Kidney (tissue), 13 donors: ENCODE measurements at regions not wholly inside any gene's neighbourhood (a gene's known extent, or its start where the extent isn't known, plus 50 kb on each side); places are given as distances from the start of the nearest gene placed in this dataset.

ENCODE experiments used
- DNase-seq, 5 donors: peaks; one replicate each; pipeline ENCODE4 v3.0.0-alpha.2; 2013 to 2020
- FAIRE-seq: peaks from 2 replicates; lab custom pipeline; 2012; peaks lifted over from hg19 to GRCh38; lab: Jason Lieb, UNC
- H3K27ac ChIP-seq, 2 donors: one replicate each; pipeline ENCODE4 v1.7.0; 2013; ENCODE audit warnings: low read depth in 2 of 2, low read length in 2 of 2, inconsistent platforms in 1 of 2
- H3K27me3 ChIP-seq: one replicate; pipeline ENCODE4 v1.7.1; 2013; ENCODE audit warnings: low read length, inconsistent platforms; ENCODE audit not compliant: control insufficient read depth, insufficient read depth
- H3K36me3 ChIP-seq, 3 donors: one replicate each; pipeline versions ENCODE4 v1.7.0 to v1.7.1; 2013; ENCODE audit warnings: low read length in 3 of 3, control low read depth in 1 of 3, inconsistent platforms in 1 of 3; ENCODE audit not compliant: insufficient read depth in 3 of 3, control insufficient read depth in 2 of 3
- H3K4me1 ChIP-seq, 3 donors: one replicate each; pipeline versions ENCODE4 v1.7.0 to v1.7.1; 2013; ENCODE audit warnings: low read length in 3 of 3, inconsistent platforms in 1 of 3, low read depth in 1 of 3; ENCODE audit not compliant: control insufficient read depth in 2 of 3, insufficient read depth in 2 of 3
- H3K4me3 ChIP-seq, 3 donors: one replicate each; pipeline versions ENCODE4 v1.7.0 to v1.8.1; 2013; ENCODE audit warnings: low read length in 3 of 3, control low read depth in 1 of 3, inconsistent platforms in 1 of 3
- H3K9ac ChIP-seq, 3 donors: one replicate each; pipeline versions ENCODE4 v1.7.0 to v1.7.1; 2013; ENCODE audit warnings: low read length in 3 of 3, control low read depth in 1 of 3, inconsistent platforms in 1 of 3
- H3K9me3 ChIP-seq, 3 donors: one replicate each; pipeline versions ENCODE4 v1.7.0 to v1.7.1; 2013; ENCODE audit warnings: low read length in 3 of 3, control low read depth in 1 of 3, inconsistent platforms in 1 of 3; ENCODE audit not compliant: control insufficient read depth in 2 of 3, insufficient read depth in 1 of 3
- intact Hi-C: fragments of 100-400 bp; cut with DNase I; formaldehyde crosslinking; loops from one replicate; pipeline ENCODE4 v1.11.1; 2022
- TF ChIP-seq, protein P1 (sequence below): IDR thresholded peaks from 3 replicates; pipeline ENCODE4 v1.5.1; 2012; ENCODE audit warnings: mild to moderate bottlenecking, moderate library complexity, borderline replicate concordance; ENCODE audit not compliant: insufficient read depth; ENCODE audit errors: extremely low read depth
- donor health status: control.
- donor health status: control.
- donor health status: control.
- donor health status: control.
- donor health status: control.
- donor health status: DM: yes; HTN: yes; CAD: no.
- donor health status: Normal renal cell carcinoma (clear cell type).

GRCh38 chr1:59132295-59132694, 164.6 kb upstream of the FGGY start:
- H3K27me3 ChIP-seq = no peaks in the 10 kb centered on the region
- no peaks in the 10 kb centered on the region for H3K9me3 ChIP-seq
- FAIRE-seq = no peak
- no peaks in the 10 kb centered on the region for H3K36me3 ChIP-seq
- intact Hi-C loops = no loop called here
- no peak overlapping the region for H3K4me3 ChIP-seq
- TF ChIP-seq, protein P1, sequence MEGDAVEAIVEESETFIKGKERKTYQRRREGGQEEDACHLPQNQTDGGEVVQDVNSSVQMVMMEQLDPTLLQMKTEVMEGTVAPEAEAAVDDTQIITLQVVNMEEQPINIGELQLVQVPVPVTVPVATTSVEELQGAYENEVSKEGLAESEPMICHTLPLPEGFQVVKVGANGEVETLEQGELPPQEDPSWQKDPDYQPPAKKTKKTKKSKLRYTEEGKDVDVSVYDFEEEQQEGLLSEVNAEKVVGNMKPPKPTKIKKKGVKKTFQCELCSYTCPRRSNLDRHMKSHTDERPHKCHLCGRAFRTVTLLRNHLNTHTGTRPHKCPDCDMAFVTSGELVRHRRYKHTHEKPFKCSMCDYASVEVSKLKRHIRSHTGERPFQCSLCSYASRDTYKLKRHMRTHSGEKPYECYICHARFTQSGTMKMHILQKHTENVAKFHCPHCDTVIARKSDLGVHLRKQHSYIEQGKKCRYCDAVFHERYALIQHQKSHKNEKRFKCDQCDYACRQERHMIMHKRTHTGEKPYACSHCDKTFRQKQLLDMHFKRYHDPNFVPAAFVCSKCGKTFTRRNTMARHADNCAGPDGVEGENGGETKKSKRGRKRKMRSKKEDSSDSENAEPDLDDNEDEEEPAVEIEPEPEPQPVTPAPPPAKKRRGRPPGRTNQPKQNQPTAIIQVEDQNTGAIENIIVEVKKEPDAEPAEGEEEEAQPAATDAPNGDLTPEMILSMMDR = no peak
- peak in 2 of 5 donors; percentile 54 to 61 for DNase-seq
- H3K27ac ChIP-seq = no peak overlapping the region
- peaks cover 3 to 4% (median 3%) of the 10 kb centered on the region in 3 donors for H3K4me1 ChIP-seq
- no peak overlapping the region for H3K9ac ChIP-seq

DNA sequence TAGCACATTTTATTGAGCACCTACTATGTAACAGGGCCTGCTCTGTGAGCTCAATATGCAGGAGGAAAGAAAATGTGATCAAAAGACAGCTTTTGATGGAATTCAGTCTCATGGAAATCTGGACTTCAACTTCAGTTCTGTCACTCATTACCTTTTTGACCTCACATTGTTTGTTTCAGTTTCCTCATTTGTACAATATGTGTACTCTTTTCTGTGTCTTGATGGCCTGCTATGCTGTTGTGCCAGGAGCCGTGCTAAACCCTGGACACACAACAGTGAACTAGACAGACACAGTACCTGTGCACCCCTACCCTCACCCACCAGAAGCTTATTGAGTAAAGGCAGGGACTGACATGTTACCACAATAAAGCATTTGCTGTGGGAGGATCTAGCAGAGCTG, 162.9 kb upstream of the FGGY start:
- FAIRE-seq = no peak
- Histone ChIP-seq H3K9me3 (no peaks in the 10 kb centered on the region), H3K27me3 (no peaks in the 10 kb centered on the region), H3K36me3 (no peaks in the 10 kb centered on the region), H3K4me1 (peaks cover 3 to 5% (median 4%) of the 10 kb centered on the region in 3 donors), H3K27ac (no peak overlapping the region), H3K4me3 (no peak overlapping the region), H3K9ac (no peak overlapping the region)
- intact Hi-C loops = no loop called here
- TF ChIP-seq, protein P1 = no peak
- no peak for DNase-seq

DNA sequence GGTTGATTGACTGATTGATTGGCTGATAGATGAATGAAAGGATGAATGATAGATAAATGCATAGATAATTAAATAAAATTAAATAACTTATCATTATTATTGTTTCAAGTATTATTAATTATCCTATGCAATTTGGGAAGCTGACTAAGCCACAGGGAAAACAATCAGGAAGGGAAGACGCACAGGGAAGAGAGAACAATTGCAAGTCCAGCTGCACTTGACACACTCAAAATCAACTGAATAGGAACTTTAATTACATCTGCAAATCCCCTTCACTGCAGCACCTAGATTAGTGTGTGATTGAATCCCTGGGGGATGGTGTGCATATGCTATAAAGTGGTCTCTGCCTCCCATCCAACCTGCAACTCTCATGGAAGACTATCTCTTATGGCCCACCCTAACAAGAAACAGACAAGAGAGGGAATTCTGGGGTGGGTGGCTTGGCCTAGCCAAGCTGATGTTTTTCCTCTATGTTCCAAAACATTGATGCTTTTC, 161.1 kb upstream of the FGGY start:
- FAIRE-seq = no peak
- no peak overlapping the region for H3K27ac ChIP-seq
- H3K9me3 ChIP-seq = no peaks in the 10 kb centered on the region
- no peaks in the 10 kb centered on the region for H3K36me3 ChIP-seq
- no peaks in the 10 kb centered on the region for H3K27me3 ChIP-seq
- H3K4me1 ChIP-seq = peaks cover 3 to 5% (median 4%) of the 10 kb centered on the region in 3 donors
- H3K9ac ChIP-seq = no peak overlapping the region
- no peak for DNase-seq
- no peak overlapping the region for H3K4me3 ChIP-seq
- TF ChIP-seq, protein P1 = no peak
- intact Hi-C loops = no loop called here
